ENCODE measurements at regions not wholly inside any gene's neighbourhood (a gene's known extent, or its start where the extent isn't known, plus 50 kb on each side); places are given as distances from the start of the nearest gene placed in this dataset.
A peak's percentile ranks its signal among the peaks of the same experiment; 100 is the strongest.

GRCh38 chr7:4629287-4629895 is 52.7 kb upstream of the FOXK1 start:
- FAIRE-seq: no peak
- DNase-seq (ENCODE audit: insufficient read length, low spot score): no peak
- no peak for TF ChIP-seq CTCF (IDR thresholded peaks at IDR 0.05; ENCODE audit: insufficient read depth, missing control alignments)

GRCh38 chr7:4631380-4632179 is 50.5 kb upstream of the FOXK1 start:
- FAIRE-seq: no peak
- DNase-seq (ENCODE audit: insufficient read length, low spot score): no peak
- peak; percentile 59 for TF ChIP-seq CTCF (IDR thresholded peaks at IDR 0.05; ENCODE audit: insufficient read depth, missing control alignments)

Data from D721Med (cell line).